DND-41 (cell line): ENCODE measurements at regions not wholly inside any gene's neighbourhood (a gene's known extent, or its start where the extent isn't known, plus 50 kb on each side); places are given as distances from the start of the nearest gene placed in this dataset.

Source experiments
- ATAC-seq: fragments of 200-7000 bp; cut with Tn5 transposase; 3 replicates; pipeline ENCODE4 v1.9.1; 2021; ENCODE audit warnings: low read depth; ENCODE audit not compliant: insufficient read depth
- DNase-seq: peaks from one replicate; pipeline ENCODE4 v3.0.0-alpha.2; 2020
- H2AFZ ChIP-seq: 2 replicates; pipeline ENCODE4 v1.6.0; 2012; ENCODE audit warnings: low read depth, low read length
- H3K27ac ChIP-seq: 2 replicates; pipeline ENCODE4 v1.5.1; 2012; ENCODE audit warnings: low read length, inconsistent platforms
- H3K27me3 ChIP-seq: fragments of 200-600 bp; sonication (generic); 2 replicates; pipeline ENCODE4 v1.6.0; 2012; ENCODE audit warnings: low read length, mild to moderate bottlenecking, inconsistent platforms; ENCODE audit not compliant: insufficient read depth, poor library complexity
- H3K36me3 ChIP-seq: 2 replicates; pipeline ENCODE4 v1.5.1; 2012; ENCODE audit warnings: low read length, inconsistent platforms; ENCODE audit not compliant: insufficient read depth
- H3K4me1 ChIP-seq: 2 replicates; pipeline ENCODE4 v1.5.1; 2012; ENCODE audit warnings: mild to moderate bottlenecking, low read length; ENCODE audit not compliant: insufficient read depth
- H3K4me2 ChIP-seq: 2 replicates; pipeline ENCODE4 v1.6.0; 2012; ENCODE audit warnings: mild to moderate bottlenecking, moderate library complexity, low read length, inconsistent platforms; ENCODE audit not compliant: insufficient read depth
- H3K4me3 ChIP-seq, 2 experiments: fragments of 200-600 bp in 1 of 2; shearing (Covaris generic) in 1 of 2; 2 replicates each; pipeline ENCODE4 v1.5.1; 2012 to 2016; ENCODE audit warnings: inconsistent platforms in 2 of 2, low read length in 2 of 2, mild to moderate bottlenecking in 2 of 2, low read depth in 1 of 2, moderate library complexity in 1 of 2
- H3K79me2 ChIP-seq: 2 replicates; pipeline ENCODE4 v1.6.0; 2012; ENCODE audit warnings: low read length, inconsistent platforms; ENCODE audit not compliant: insufficient read depth
- H3K9ac ChIP-seq: 2 replicates; pipeline ENCODE4 v1.6.0; 2012; ENCODE audit warnings: low read depth, mild to moderate bottlenecking, inconsistent platforms, low read length, moderate library complexity
- H3K9me3 ChIP-seq: 2 replicates; pipeline ENCODE4 v1.5.1; 2012; ENCODE audit warnings: low read length, moderate library complexity, mild to moderate bottlenecking, inconsistent platforms; ENCODE audit not compliant: insufficient read depth, severe bottlenecking
- H4K20me1 ChIP-seq: 2 replicates; pipeline ENCODE4 v1.6.0; 2012; ENCODE audit warnings: low read length; ENCODE audit not compliant: insufficient read depth
- EZH2 ChIP-seq: IDR thresholded peaks from 3 replicates; pipeline ENCODE4 v1.6.1; 2012; ENCODE audit warnings: borderline replicate concordance, low read depth, mild to moderate bottlenecking, moderate library complexity, low read length, inconsistent platforms; ENCODE audit not compliant: severe bottlenecking
- TF ChIP-seq, protein P1 (sequence below): IDR thresholded peaks from 2 replicates; pipeline ENCODE4 v1.5.1; 2012; ENCODE audit warnings: borderline replicate concordance, low read length, moderate library complexity, mild to moderate bottlenecking; ENCODE audit not compliant: poor library complexity, severe bottlenecking; ENCODE audit errors: extremely low read depth

DNA sequence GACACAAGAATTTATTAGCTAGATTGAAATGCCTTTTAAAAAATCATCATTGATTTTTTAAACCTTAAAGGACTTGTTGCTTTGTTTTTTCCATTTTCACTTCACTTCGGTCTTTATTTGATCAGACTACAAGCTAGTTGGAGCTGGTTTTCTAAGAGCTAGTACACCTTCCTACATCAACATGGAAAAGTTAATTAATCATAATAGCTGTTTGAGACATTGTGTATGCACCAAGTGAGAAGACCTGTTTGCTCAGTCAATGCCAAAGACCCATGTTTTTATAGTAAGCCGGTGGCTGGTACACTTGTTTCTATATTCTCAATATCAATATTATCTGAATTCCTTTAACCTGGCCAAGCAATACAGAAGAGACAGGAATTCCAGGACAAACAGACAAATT lies 310.2 kb upstream of the SGK1 start:
- Histone ChIP-seq H3K27ac (no peak overlapping the region), H3K4me1 (peaks cover 14% of the 10 kb centered on the region), H3K9me3 (no peaks in the 10 kb centered on the region), H2AFZ (no peak overlapping the region), H3K4me3 (no peak overlapping the region), H3K36me3 (no peaks in the 10 kb centered on the region), H3K27me3 (peaks cover 22% of the 10 kb centered on the region), H3K4me2 (no peak overlapping the region), H3K79me2 (no peaks in the 10 kb centered on the region), H4K20me1 (peaks cover 5% of the 10 kb centered on the region; the same call in 1 of the 2 replicates), H3K9ac (no peak overlapping the region)
- TF ChIP-seq EZH2 = no peak
- TF ChIP-seq, protein P1, sequence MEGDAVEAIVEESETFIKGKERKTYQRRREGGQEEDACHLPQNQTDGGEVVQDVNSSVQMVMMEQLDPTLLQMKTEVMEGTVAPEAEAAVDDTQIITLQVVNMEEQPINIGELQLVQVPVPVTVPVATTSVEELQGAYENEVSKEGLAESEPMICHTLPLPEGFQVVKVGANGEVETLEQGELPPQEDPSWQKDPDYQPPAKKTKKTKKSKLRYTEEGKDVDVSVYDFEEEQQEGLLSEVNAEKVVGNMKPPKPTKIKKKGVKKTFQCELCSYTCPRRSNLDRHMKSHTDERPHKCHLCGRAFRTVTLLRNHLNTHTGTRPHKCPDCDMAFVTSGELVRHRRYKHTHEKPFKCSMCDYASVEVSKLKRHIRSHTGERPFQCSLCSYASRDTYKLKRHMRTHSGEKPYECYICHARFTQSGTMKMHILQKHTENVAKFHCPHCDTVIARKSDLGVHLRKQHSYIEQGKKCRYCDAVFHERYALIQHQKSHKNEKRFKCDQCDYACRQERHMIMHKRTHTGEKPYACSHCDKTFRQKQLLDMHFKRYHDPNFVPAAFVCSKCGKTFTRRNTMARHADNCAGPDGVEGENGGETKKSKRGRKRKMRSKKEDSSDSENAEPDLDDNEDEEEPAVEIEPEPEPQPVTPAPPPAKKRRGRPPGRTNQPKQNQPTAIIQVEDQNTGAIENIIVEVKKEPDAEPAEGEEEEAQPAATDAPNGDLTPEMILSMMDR = no peak
- no peak for ATAC-seq
- DNase-seq = no peak

DNA sequence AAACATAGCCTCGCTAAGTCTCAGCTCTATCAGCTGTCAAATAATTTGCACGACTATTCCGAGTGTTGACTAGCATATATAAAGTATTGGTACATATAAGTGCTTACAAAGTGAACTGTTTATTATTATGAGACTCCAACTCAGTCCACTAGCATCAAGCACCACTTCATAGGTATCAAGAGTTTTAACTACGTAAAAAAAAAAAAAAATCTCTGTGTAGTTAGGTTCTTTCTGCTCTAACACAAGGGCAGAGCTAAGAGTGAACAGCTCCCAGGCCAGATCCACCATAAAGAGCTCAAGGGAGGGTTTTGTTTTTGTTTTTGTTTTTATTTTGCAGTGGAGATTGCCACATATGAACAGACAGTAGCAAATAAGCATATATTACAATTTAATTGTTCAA lies 309.8 kb upstream of the SGK1 start:
- H2AFZ ChIP-seq = no peak overlapping the region
- no peak for ATAC-seq
- H4K20me1 ChIP-seq = peaks cover 5% of the 10 kb centered on the region; the same call in 1 of the 2 replicates

DNA sequence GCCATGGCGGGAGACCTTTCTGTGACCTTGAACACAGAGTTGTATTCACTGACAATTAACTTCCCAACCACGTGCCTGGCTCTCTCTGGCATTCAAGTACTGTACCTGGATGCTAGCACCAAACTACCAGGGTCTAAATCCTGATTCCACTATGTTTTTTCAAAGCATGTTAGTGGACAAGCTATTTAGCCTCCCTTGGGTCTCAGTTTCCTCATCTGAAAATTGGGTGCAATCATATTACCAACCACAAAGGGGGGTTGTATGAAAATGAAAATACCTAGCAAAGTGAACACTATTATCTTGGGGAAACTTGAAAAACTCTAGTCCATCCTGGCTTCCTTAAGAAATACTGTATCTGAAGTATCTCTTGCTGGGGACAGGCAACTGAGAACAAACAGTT lies 308.7 kb upstream of the SGK1 start:
- ATAC-seq (no peak), DNase-seq (no peak)
- Histone ChIP-seq H3K4me1 (no peaks in the 10 kb centered on the region), H3K4me2 (no peak overlapping the region), H3K79me2 (no peaks in the 10 kb centered on the region), H3K9me3 (no peaks in the 10 kb centered on the region), H3K27ac (no peak overlapping the region), H3K36me3 (no peaks in the 10 kb centered on the region), H3K27me3 (peaks cover 23% of the 10 kb centered on the region), H3K9ac (no peak overlapping the region), H2AFZ (no peak overlapping the region), H3K4me3 (no peak overlapping the region), H4K20me1 (no peaks in the 10 kb centered on the region)
- TF ChIP-seq, protein P1 = no peak
- TF ChIP-seq EZH2 = no peak

More for the DNA sequence above, 309.8 kb upstream of the SGK1 start:
- Histone ChIP-seq H3K9me3 (no peaks in the 10 kb centered on the region), H3K9ac (no peak overlapping the region), H3K4me1 (peaks cover 10% of the 10 kb centered on the region), H3K27me3 (peaks cover 22% of the 10 kb centered on the region), H3K36me3 (no peaks in the 10 kb centered on the region), H3K4me3 (no peak overlapping the region), H3K79me2 (no peaks in the 10 kb centered on the region), H3K27ac (no peak overlapping the region), H3K4me2 (no peak overlapping the region)
- no peak for DNase-seq
- TF ChIP-seq, protein P1 = no peak
- no peak for TF ChIP-seq EZH2

DNA sequence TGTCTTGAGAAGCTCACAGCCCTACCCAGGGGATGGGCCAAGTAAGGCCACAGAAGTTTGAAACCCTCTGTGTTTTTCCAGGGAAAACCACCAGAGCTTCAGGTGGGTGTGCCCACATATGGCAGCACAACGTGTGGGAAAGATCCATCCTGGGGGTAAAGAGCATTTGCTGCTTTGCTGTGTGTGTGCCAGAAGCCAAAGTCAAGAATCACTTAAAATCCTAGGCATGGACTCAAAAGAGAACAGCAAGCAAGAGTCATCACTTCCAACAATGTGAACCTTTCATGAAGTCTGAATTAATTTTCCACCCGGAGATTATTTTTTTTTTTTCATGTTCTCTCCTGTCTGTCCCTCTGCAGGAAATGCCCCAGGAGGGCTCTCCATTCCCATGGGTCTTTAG lies 308.2 kb upstream of the SGK1 start:
- no peak overlapping the region for H3K27ac ChIP-seq
- ATAC-seq (no peak), DNase-seq (no peak)
- H3K9me3 ChIP-seq = no peaks in the 10 kb centered on the region
- H2AFZ ChIP-seq = no peak overlapping the region
- H3K4me2 ChIP-seq = no peak overlapping the region
- H3K27me3 ChIP-seq = peaks cover 19% of the 10 kb centered on the region
- TF ChIP-seq, protein P1 = no peak
- TF ChIP-seq EZH2 = no peak
- H3K79me2 ChIP-seq = no peaks in the 10 kb centered on the region
- no peaks in the 10 kb centered on the region for H3K4me1 ChIP-seq
- H4K20me1 ChIP-seq = no peaks in the 10 kb centered on the region
- H3K4me3 ChIP-seq = no peak overlapping the region
- no peaks in the 10 kb centered on the region for H3K36me3 ChIP-seq
- H3K9ac ChIP-seq = no peak overlapping the region
